ENCODE measurements at regions not wholly inside any gene's neighbourhood (a gene's known extent, or its start where the extent isn't known, plus 50 kb on each side); places are given as distances from the start of the nearest gene placed in this dataset.
"Not testable (repeated sequence)": the region's sequence is repeated elsewhere in the genome, so short reads cannot be mapped to it uniquely, and the experiment has no call there.

DNA sequence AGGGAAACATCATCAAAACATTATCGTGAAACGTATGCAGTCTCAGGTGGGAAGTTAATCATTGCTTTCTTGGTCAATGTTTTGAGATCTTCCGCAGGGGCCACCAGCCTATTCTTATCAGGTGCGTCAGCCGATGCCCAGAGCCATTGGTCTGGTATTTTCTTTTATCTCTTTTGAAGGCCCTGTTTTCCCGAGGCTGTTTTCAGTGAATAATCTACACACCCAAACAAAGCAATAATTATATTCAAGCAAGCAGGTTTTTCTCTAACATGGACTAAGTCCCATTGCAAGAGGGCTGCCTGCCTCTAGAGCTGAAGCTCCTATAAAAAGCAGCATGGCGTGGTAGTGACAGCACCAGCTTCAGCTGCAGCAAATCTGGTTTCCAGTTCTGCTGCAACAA lies 430.0 kb upstream of the ID2 start:
- DNase-seq (ENCODE audit: insufficient read length, low spot score) (no peak), FAIRE-seq (no peak)
- no peak for TF ChIP-seq POU2F2 (IDR thresholded peaks at IDR 0.05; ENCODE audit: low read depth, low read length)
- TF ChIP-seq POLR2AphosphoS5 (IDR thresholded peaks at IDR 0.05; ENCODE audit: low read depth, low read length): no peak
- no peak for TF ChIP-seq TAF1 (IDR thresholded peaks at IDR 0.05; ENCODE audit: low read depth, low read length)
- TF ChIP-seq SPI1 (IDR thresholded peaks at IDR 0.05; ENCODE audit: low read depth, low read length): no peak
- TF ChIP-seq POLR2A (IDR thresholded peaks at IDR 0.05; ENCODE audit: low read depth, low read length): no peak
- no peak for TF ChIP-seq PAX5 (IDR thresholded peaks at IDR 0.05; ENCODE audit: insufficient read depth, low read length, severe bottlenecking)

DNA sequence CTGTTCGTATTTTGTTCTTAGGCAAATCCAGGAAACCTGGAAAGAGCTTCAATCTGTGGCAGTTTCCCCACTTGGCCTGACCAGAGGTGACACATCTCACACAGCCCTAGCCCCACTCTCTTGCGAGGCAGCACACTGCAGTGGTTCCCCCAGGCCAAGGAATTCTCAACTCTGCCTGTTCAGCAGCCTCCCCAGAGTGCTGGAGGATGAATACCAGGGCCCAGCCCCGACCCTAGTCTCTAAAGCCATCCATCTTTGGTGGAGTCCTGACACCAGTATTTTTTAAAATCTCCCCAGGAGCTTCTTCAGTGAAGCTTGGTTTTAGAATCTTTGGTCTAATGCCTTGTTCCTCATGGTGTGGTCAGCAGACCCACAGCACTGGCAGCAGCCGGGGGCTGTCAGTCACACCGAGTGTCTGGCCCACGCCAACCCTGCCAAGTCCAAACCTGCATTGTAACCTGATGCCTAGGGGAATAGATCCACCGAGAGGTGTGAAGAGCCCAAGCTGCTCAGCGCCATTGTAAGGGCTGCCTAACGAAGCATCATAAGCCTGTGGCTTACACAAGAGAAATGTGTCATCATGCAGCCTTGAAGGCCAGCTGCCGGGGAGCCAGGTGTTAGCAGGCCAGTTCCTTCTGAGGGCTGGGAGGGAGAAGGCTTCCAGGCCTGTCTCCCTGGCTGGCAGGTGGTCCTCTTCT lies 428.7 kb upstream of the ID2 start:
- no peak for TF ChIP-seq POLR2A (IDR thresholded peaks at IDR 0.05; ENCODE audit: low read depth, low read length)
- TF ChIP-seq PAX5 (IDR thresholded peaks at IDR 0.05; ENCODE audit: insufficient read depth, low read length, severe bottlenecking): no peak
- no peak for TF ChIP-seq TAF1 (IDR thresholded peaks at IDR 0.05; ENCODE audit: low read depth, low read length)
- no peak for TF ChIP-seq SPI1 (IDR thresholded peaks at IDR 0.05; ENCODE audit: low read depth, low read length)
- no peak for TF ChIP-seq POU2F2 (IDR thresholded peaks at IDR 0.05; ENCODE audit: low read depth, low read length)
- TF ChIP-seq POLR2AphosphoS5 (IDR thresholded peaks at IDR 0.05; ENCODE audit: low read depth, low read length): no peak
- no peak for FAIRE-seq
- DNase-seq (ENCODE audit: insufficient read length, low spot score): no peak

DNA sequence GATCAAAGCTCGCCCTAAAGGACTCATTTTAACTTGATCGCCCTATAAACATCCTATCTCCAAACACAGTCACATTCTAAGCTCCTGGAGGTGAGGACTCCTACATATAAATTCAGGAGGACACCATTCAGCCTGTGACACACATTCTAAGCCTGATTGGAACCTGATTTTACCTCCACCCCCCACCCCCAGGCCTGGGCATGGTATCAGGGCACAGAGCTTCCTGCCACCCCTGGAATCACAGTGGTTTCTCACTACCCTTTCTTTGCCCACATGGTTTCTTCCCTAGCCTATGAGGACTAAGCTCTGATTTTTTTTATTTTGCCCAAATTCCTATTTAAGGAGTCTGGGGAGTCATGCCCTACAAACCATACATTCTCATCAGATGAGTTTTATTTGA lies 428.1 kb upstream of the ID2 start:
- no peak for DNase-seq (ENCODE audit: insufficient read length, low spot score)
- TF ChIP-seq PAX5 (IDR thresholded peaks at IDR 0.05; ENCODE audit: insufficient read depth, low read length, severe bottlenecking) (no peak), SPI1 (IDR thresholded peaks at IDR 0.05; ENCODE audit: low read depth, low read length) (no peak), POLR2AphosphoS5 (IDR thresholded peaks at IDR 0.05; ENCODE audit: low read depth, low read length) (no peak), POU2F2 (IDR thresholded peaks at IDR 0.05; ENCODE audit: low read depth, low read length) (no peak), TAF1 (IDR thresholded peaks at IDR 0.05; ENCODE audit: low read depth, low read length) (no peak), POLR2A (IDR thresholded peaks at IDR 0.05; ENCODE audit: low read depth, low read length) (no peak)
- FAIRE-seq: no peak

DNA sequence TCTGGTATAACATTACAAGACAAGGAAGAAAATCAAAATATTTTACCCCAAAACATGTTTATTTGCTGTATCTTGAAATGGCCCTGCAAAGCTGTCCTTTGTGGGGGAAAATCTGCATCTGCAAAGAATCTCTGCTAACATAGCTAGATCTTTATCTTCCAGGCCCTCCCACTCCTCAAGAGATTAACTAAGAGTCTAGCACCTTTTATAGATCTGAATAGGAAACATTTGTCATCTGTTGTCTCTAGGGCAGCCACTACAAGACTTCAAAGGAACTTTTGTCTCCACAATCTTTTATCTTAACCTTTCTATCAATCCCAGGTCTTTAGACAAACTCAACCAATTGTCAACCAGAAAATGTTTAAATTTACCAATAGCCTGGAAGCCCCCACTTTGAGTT lies 427.6 kb upstream of the ID2 start:
- not testable (repeated sequence) for FAIRE-seq; DNase-seq (ENCODE audit: insufficient read length, low spot score)

DNA sequence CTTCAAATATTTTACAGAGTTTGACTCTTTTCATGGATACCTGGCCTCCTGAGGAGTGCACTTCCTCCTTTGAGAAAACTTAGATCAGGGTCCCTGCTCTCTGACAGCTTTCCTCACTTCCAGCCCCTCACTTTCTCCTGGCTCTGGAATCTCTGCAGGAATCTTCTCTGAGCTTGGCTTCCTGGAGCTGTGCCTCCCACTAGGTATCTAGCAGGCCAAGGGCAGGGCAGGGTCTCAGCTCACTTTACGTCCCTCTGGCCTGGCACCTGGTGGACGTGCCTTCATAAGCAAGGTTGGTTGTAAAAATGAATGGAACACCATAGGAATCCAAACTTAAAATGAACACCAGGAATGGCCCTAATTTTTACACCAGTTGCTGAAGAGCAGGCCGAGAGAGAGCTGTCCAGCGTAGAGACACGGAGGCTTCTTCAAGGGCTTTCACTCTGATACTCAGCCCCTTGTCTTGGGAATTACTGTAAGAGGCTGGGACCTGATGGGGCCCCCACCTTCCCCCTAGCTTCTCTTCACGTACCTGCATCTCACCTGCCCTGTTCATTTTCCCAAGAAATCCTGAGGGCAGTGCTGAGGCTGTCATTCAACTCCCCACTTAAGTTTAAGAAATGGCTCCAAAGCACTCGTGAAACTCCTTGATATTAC lies 426.9 kb upstream of the ID2 start:
- DNase-seq (ENCODE audit: insufficient read length, low spot score) (no peak), FAIRE-seq (no peak)

DNA sequence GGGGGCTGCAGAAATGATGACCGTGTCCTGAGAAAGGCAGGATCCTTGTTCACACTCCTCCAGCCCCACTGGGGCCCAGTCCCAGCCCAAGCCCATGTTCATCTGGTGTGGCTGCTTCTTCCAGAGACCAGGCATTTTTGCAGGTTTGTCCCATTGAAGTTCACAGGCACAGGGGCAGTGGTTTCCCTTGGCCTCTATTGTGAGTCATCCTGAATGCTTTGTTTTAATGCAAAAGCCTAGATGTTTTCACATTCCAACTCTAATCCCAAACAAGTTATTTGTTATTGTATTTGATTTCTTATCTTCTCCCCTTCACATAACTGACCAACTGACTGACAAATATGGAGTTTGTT lies 426.4 kb upstream of the ID2 start:
- DNase-seq (ENCODE audit: insufficient read length, low spot score) (no peak), FAIRE-seq (no peak)
- TF ChIP-seq SPI1 (IDR thresholded peaks at IDR 0.05; ENCODE audit: low read depth, low read length): no peak
- no peak for TF ChIP-seq POU2F2 (IDR thresholded peaks at IDR 0.05; ENCODE audit: low read depth, low read length)
- TF ChIP-seq POLR2AphosphoS5 (IDR thresholded peaks at IDR 0.05; ENCODE audit: low read depth, low read length): no peak
- TF ChIP-seq TAF1 (IDR thresholded peaks at IDR 0.05; ENCODE audit: low read depth, low read length): no peak
- TF ChIP-seq POLR2A (IDR thresholded peaks at IDR 0.05; ENCODE audit: low read depth, low read length): no peak
- TF ChIP-seq PAX5 (IDR thresholded peaks at IDR 0.05; ENCODE audit: insufficient read depth, low read length, severe bottlenecking): no peak

More for the DNA sequence above, 426.9 kb upstream of the ID2 start:
- TF ChIP-seq PAX5 (IDR thresholded peaks at IDR 0.05; ENCODE audit: insufficient read depth, low read length, severe bottlenecking): no peak
- no peak for TF ChIP-seq POLR2A (IDR thresholded peaks at IDR 0.05; ENCODE audit: low read depth, low read length)
- no peak for TF ChIP-seq POLR2AphosphoS5 (IDR thresholded peaks at IDR 0.05; ENCODE audit: low read depth, low read length)
- 0 out of 2 replicates have a peak, but pooled peaks have one; percentile 20 for TF ChIP-seq SPI1 (IDR thresholded peaks at IDR 0.05; ENCODE audit: low read depth, low read length)
- TF ChIP-seq POU2F2 (IDR thresholded peaks at IDR 0.05; ENCODE audit: low read depth, low read length): no peak
- no peak for TF ChIP-seq TAF1 (IDR thresholded peaks at IDR 0.05; ENCODE audit: low read depth, low read length)

DNA sequence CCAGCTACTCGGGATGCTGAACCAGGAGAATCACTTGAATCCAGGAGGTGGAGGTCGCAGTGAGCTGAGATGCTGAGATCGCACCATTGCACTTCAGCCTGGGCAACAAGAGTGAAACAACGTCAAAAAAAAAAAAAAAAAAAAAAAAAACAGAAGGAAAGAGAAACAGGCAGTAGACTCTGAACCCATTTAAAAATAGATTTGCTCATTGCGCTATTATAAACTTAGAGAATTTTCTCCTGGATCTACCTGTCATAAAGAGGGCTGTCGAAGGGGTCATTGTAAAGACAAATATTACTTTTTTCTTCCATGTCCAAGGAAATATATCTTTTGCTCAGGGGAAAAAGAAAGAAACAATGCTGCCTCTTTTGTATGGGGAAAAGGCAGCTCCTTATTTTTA lies 425.0 kb upstream of the ID2 start:
- no peak for FAIRE-seq
- DNase-seq (ENCODE audit: insufficient read length, low spot score): no peak
- TF ChIP-seq POU2F2 (IDR thresholded peaks at IDR 0.05; ENCODE audit: low read depth, low read length): no peak
- TF ChIP-seq PAX5 (IDR thresholded peaks at IDR 0.05; ENCODE audit: insufficient read depth, low read length, severe bottlenecking): no peak
- no peak for TF ChIP-seq POLR2AphosphoS5 (IDR thresholded peaks at IDR 0.05; ENCODE audit: low read depth, low read length)

DNA sequence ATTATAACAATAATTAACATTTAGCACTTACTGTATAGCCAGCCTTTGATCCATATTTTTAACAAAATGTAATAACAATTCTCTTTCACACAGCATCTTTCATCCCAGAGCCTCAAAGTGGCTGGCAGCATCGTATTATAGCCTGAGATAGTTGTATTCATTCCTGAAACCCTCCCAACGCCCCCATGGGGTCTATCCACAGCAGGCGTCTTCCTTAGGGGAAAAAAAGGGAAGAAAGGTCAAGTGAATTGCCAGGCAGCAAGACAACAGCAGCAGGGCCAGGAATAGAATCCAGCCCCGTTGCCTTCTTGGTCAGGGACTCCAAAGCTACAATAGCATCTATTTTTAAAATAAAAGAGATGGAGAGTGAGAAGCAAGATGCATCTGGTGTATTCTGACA lies 424.4 kb upstream of the ID2 start:
- TF ChIP-seq POU2F2 (IDR thresholded peaks at IDR 0.05; ENCODE audit: low read depth, low read length) (no peak), TAF1 (IDR thresholded peaks at IDR 0.05; ENCODE audit: low read depth, low read length) (no peak), PAX5 (IDR thresholded peaks at IDR 0.05; ENCODE audit: insufficient read depth, low read length, severe bottlenecking) (no peak), POLR2A (IDR thresholded peaks at IDR 0.05; ENCODE audit: low read depth, low read length) (no peak), POLR2AphosphoS5 (IDR thresholded peaks at IDR 0.05; ENCODE audit: low read depth, low read length) (no peak), SPI1 (IDR thresholded peaks at IDR 0.05; ENCODE audit: low read depth, low read length) (no peak)
- DNase-seq (ENCODE audit: insufficient read length, low spot score) (no peak), FAIRE-seq (no peak)

DNA sequence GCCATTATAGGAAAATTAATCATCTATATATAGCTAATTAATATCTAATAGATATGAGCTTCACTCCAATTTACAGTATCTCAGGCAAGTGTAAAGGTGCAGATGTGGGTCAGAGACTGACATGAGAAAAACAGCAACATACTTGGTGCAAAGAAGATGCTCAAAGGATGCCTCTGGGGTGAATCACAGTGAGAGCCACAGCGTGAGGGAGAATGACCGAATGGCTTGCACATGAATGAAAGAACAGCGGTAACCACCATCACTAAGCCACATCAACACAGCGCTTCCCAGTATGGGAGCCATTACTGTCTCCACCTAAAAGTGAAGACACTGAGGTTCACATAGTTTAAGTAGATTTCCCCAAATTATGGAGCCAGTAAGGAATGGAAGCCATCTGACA lies 423.4 kb upstream of the ID2 start:
- TF ChIP-seq POU2F2 (IDR thresholded peaks at IDR 0.05; ENCODE audit: low read depth, low read length): no peak
- TF ChIP-seq TAF1 (IDR thresholded peaks at IDR 0.05; ENCODE audit: low read depth, low read length): no peak
- no peak for TF ChIP-seq POLR2AphosphoS5 (IDR thresholded peaks at IDR 0.05; ENCODE audit: low read depth, low read length)
- TF ChIP-seq POLR2A (IDR thresholded peaks at IDR 0.05; ENCODE audit: low read depth, low read length): no peak
- TF ChIP-seq PAX5 (IDR thresholded peaks at IDR 0.05; ENCODE audit: insufficient read depth, low read length, severe bottlenecking): no peak
- TF ChIP-seq SPI1 (IDR thresholded peaks at IDR 0.05; ENCODE audit: low read depth, low read length): no peak
- DNase-seq (ENCODE audit: insufficient read length, low spot score) (no peak), FAIRE-seq (no peak)

Measured in GM12891 (cell line).